Progenitor cell of endocrine pancreas (in vitro differentiated cells): ENCODE measurements at regions not wholly inside any gene's neighbourhood (a gene's known extent, or its start where the extent isn't known, plus 50 kb on each side); places are given as distances from the start of the nearest gene placed in this dataset.

Experiments used
- DNase-seq: peaks from one replicate; pipeline ENCODE4 v3.0.0; 2021; ENCODE audit warnings: low spot score; ENCODE audit not compliant: unreplicated experiment
- H3K27ac Mint-ChIP-seq: 2 replicates; pipeline ENCODE4 v1.8.0; 2021; ENCODE audit warnings: mild to moderate bottlenecking, moderate library complexity, mixed read lengths
- H3K27me3 Mint-ChIP-seq: 2 replicates; pipeline ENCODE4 v1.8.0; 2021; ENCODE audit warnings: mixed read lengths
- H3K36me3 Mint-ChIP-seq: 2 replicates; pipeline ENCODE4 v1.8.0; 2022; ENCODE audit warnings: mixed read lengths; ENCODE audit not compliant: insufficient read depth
- H3K4me1 Mint-ChIP-seq: 2 replicates; pipeline ENCODE4 v1.8.0; 2021; ENCODE audit warnings: low read depth, mixed read lengths
- H3K4me3 Mint-ChIP-seq: 2 replicates; pipeline ENCODE4 v1.8.0; 2021; ENCODE audit warnings: low read depth, mild to moderate bottlenecking, moderate library complexity, mixed read lengths
- H3K9me3 Mint-ChIP-seq: 2 replicates; pipeline ENCODE4 v1.8.0; 2021; ENCODE audit warnings: low read depth, mixed read lengths
- CTCF ChIP-seq: fragments of 200-600 bp; sonication (generic); IDR thresholded peaks from one replicate; pipeline ENCODE4 v1.5.0; 2021; ENCODE audit warnings: antibody characterized with exemption, mild to moderate bottlenecking; ENCODE audit not compliant: unreplicated experiment

- H3K4me3 Mint-ChIP-seq: no peak overlapping the region
- TF ChIP-seq CTCF: no peak
- DNase-seq: no peak
- H3K9me3 Mint-ChIP-seq: no peaks in the 10 kb centered on the region
- peaks cover 2% of the 10 kb centered on the region for H3K27me3 Mint-ChIP-seq
- H3K27ac Mint-ChIP-seq: no peak overlapping the region
- no peaks in the 10 kb centered on the region for H3K36me3 Mint-ChIP-seq
- H3K4me1 Mint-ChIP-seq: peaks cover 5% of the 10 kb centered on the region
Observed at GRCh38 chr2:43032213-43033015, 194.0 kb downstream of the ZFP36L2 start.

- Mint-ChIP-seq H3K27ac (no peak overlapping the region), H3K4me1 (peaks cover 5% of the 10 kb centered on the region), H3K36me3 (no peaks in the 10 kb centered on the region), H3K9me3 (no peaks in the 10 kb centered on the region), H3K4me3 (no peak overlapping the region), H3K27me3 (peaks cover 2% of the 10 kb centered on the region)
- TF ChIP-seq CTCF: no peak
- DNase-seq: no peak
Observed at GRCh38 chr2:43031471-43032212, 194.8 kb downstream of the ZFP36L2 start.

GRCh38 chr2:43030551-43031307, 195.7 kb downstream of the ZFP36L2 start:
- Mint-ChIP-seq H3K4me3 (no peak overlapping the region), H3K27ac (no peak overlapping the region), H3K27me3 (peaks cover 2% of the 10 kb centered on the region)

GRCh38 chr2:43029186-43029585, 197.2 kb downstream of the ZFP36L2 start:
- TF ChIP-seq CTCF: no peak
- Mint-ChIP-seq H3K9me3 (no peaks in the 10 kb centered on the region), H3K4me1 (peaks cover 20% of the 10 kb centered on the region), H3K36me3 (no peaks in the 10 kb centered on the region), H3K27ac (no peak overlapping the region), H3K4me3 (no peak overlapping the region), H3K27me3 (peaks cover 2% of the 10 kb centered on the region)
- DNase-seq: no peak

More at GRCh38 chr2:43030551-43031307, 195.7 kb downstream of the ZFP36L2 start:
- H3K4me1 Mint-ChIP-seq: peaks cover 8% of the 10 kb centered on the region
- no peak for TF ChIP-seq CTCF
- H3K36me3 Mint-ChIP-seq: no peaks in the 10 kb centered on the region
- DNase-seq: no peak
- H3K9me3 Mint-ChIP-seq: no peaks in the 10 kb centered on the region

- no peaks in the 10 kb centered on the region for H3K27me3 Mint-ChIP-seq
- H3K4me1 Mint-ChIP-seq: peaks cover 27% of the 10 kb centered on the region
- H3K36me3 Mint-ChIP-seq: no peaks in the 10 kb centered on the region
- no peak for DNase-seq
- no peaks in the 10 kb centered on the region for H3K9me3 Mint-ChIP-seq
- no peak for TF ChIP-seq CTCF
- no peak overlapping the region for H3K27ac Mint-ChIP-seq
- H3K4me3 Mint-ChIP-seq: no peak overlapping the region
Observed at GRCh38 chr2:43028188-43028587, 198.2 kb downstream of the ZFP36L2 start.
